ENCODE measurements at regions not wholly inside any gene's neighbourhood (a gene's known extent, or its start where the extent isn't known, plus 50 kb on each side); places are given as distances from the start of the nearest gene placed in this dataset.

DNA sequence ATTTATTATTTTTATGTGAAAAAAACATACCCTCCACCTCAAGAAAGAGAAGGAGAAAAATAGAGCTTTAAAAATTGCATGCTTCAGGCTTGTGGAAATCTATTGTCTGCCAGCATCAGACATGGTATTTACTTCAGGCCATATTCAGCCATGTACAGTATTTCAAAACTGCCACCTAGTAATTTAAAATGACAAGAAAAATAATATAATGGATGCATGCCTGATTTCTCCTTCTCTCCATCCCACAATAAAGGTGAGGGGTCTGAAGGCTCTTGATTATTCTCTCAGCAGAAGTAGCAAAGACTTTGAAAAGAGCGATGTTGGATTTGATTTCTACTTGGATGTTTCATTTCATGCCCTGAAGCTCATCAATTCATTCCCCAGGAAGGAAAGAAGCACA is 250.7 kb downstream of the TBC1D4 start:
- TF ChIP-seq CREB1 (IDR thresholded peaks at IDR 0.05; ENCODE audit: low read depth) (no peak), ZBTB7A (IDR thresholded peaks at IDR 0.05; ENCODE audit: low read depth) (no peak), RAD21 (IDR thresholded peaks at IDR 0.05; ENCODE audit: low read depth) (no peak), TAF1 (IDR thresholded peaks at IDR 0.05; ENCODE audit: low read depth) (no peak), EGR1 (IDR thresholded peaks at IDR 0.05) (no peak), YY1 (IDR thresholded peaks at IDR 0.05; ENCODE audit: low read depth) (no peak), CEBPB (IDR thresholded peaks at IDR 0.05) (no peak), NFIC (IDR thresholded peaks at IDR 0.05) (no peak), TCF12 (IDR thresholded peaks at IDR 0.05; ENCODE audit: low read depth) (no peak), TEAD4 (IDR thresholded peaks at IDR 0.05) (no peak), FOXM1 (IDR thresholded peaks at IDR 0.05; ENCODE audit: borderline replicate concordance, low read depth) (no peak)
- TF ChIP-seq, protein P1, sequence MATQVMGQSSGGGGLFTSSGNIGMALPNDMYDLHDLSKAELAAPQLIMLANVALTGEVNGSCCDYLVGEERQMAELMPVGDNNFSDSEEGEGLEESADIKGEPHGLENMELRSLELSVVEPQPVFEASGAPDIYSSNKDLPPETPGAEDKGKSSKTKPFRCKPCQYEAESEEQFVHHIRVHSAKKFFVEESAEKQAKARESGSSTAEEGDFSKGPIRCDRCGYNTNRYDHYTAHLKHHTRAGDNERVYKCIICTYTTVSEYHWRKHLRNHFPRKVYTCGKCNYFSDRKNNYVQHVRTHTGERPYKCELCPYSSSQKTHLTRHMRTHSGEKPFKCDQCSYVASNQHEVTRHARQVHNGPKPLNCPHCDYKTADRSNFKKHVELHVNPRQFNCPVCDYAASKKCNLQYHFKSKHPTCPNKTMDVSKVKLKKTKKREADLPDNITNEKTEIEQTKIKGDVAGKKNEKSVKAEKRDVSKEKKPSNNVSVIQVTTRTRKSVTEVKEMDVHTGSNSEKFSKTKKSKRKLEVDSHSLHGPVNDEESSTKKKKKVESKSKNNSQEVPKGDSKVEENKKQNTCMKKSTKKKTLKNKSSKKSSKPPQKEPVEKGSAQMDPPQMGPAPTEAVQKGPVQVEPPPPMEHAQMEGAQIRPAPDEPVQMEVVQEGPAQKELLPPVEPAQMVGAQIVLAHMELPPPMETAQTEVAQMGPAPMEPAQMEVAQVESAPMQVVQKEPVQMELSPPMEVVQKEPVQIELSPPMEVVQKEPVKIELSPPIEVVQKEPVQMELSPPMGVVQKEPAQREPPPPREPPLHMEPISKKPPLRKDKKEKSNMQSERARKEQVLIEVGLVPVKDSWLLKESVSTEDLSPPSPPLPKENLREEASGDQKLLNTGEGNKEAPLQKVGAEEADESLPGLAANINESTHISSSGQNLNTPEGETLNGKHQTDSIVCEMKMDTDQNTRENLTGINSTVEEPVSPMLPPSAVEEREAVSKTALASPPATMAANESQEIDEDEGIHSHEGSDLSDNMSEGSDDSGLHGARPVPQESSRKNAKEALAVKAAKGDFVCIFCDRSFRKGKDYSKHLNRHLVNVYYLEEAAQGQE (IDR thresholded peaks at IDR 0.05; ENCODE audit: low read depth), result no peak
- TF ChIP-seq, protein P2, sequence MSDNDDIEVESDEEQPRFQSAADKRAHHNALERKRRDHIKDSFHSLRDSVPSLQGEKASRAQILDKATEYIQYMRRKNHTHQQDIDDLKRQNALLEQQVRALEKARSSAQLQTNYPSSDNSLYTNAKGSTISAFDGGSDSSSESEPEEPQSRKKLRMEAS (IDR thresholded peaks at IDR 0.05), result no peak
- TF ChIP-seq, protein P3, sequence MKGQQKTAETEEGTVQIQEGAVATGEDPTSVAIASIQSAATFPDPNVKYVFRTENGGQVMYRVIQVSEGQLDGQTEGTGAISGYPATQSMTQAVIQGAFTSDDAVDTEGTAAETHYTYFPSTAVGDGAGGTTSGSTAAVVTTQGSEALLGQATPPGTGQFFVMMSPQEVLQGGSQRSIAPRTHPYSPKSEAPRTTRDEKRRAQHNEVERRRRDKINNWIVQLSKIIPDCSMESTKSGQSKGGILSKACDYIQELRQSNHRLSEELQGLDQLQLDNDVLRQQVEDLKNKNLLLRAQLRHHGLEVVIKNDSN (IDR thresholded peaks at IDR 0.05), result no peak

GRCh38 chr13:75226733-75227435 is 255.1 kb downstream of the TBC1D4 start:
- no peak for TF ChIP-seq ZBTB7A (IDR thresholded peaks at IDR 0.05; ENCODE audit: low read depth)
- no peak for TF ChIP-seq CEBPB (IDR thresholded peaks at IDR 0.05)
- no peak for TF ChIP-seq TCF12 (IDR thresholded peaks at IDR 0.05; ENCODE audit: low read depth)
- TF ChIP-seq CREB1 (IDR thresholded peaks at IDR 0.05; ENCODE audit: low read depth), result no peak
- no peak for TF ChIP-seq TEAD4 (IDR thresholded peaks at IDR 0.05)
- no peak for TF ChIP-seq EP300 (IDR thresholded peaks at IDR 0.05; ENCODE audit: borderline replicate concordance)
- TF ChIP-seq, protein P1 (IDR thresholded peaks at IDR 0.05; ENCODE audit: low read depth), result no peak
- TF ChIP-seq, protein P2 (IDR thresholded peaks at IDR 0.05), result no peak
- TF ChIP-seq FOXM1 (IDR thresholded peaks at IDR 0.05; ENCODE audit: borderline replicate concordance, low read depth), result no peak
- TF ChIP-seq RAD21 (IDR thresholded peaks at IDR 0.05; ENCODE audit: low read depth), result no peak
- TF ChIP-seq, protein P3 (IDR thresholded peaks at IDR 0.05), result no peak
- no peak for TF ChIP-seq EGR1 (IDR thresholded peaks at IDR 0.05)
- TF ChIP-seq TAF1 (IDR thresholded peaks at IDR 0.05; ENCODE audit: low read depth), result no peak
- no peak for TF ChIP-seq YY1 (IDR thresholded peaks at IDR 0.05; ENCODE audit: low read depth)
- no peak for TF ChIP-seq NFIC (IDR thresholded peaks at IDR 0.05)

- TF ChIP-seq, protein P1 (IDR thresholded peaks at IDR 0.05; ENCODE audit: low read depth), result no peak
- TF ChIP-seq CEBPB (IDR thresholded peaks at IDR 0.05) (no peak), FOXM1 (IDR thresholded peaks at IDR 0.05; ENCODE audit: borderline replicate concordance, low read depth) (no peak)
These were observed 255.9 kb downstream of the TBC1D4 start for GRCh38 chr13:75226092-75226491.

- TF ChIP-seq CREB1 (IDR thresholded peaks at IDR 0.05; ENCODE audit: low read depth), result no peak
These were observed 256.5 kb downstream of the TBC1D4 start for GRCh38 chr13:75225288-75226032.

Measured in Ishikawa (cell line).